Sigmoid colon (tissue), 4 donors: ENCODE measurements at regions not wholly inside any gene's neighbourhood (a gene's known extent, or its start where the extent isn't known, plus 50 kb on each side); places are given as distances from the start of the nearest gene placed in this dataset.

Source experiments
- CTCF ChIP-seq, 4 experiments: fragments of 450-650 bp in 3 of 4; fragments of 200-600 bp in 1 of 4; IDR thresholded peaks; one replicate each; pipeline ENCODE4 v1.5.1; 2016 to 2019; ENCODE audit warnings: antibody characterized with exemption in 4 of 4, mild to moderate bottlenecking in 3 of 4, moderate library complexity in 2 of 4
- EP300 ChIP-seq, 4 donors: sonication (generic); formaldehyde crosslinking; IDR thresholded peaks; one replicate each; pipeline ENCODE4 v1.6.1; 2017; ENCODE audit warnings: antibody characterized with exemption in 4 of 4
- POLR2A ChIP-seq, 2 donors: fragments of 450-650 bp; IDR thresholded peaks; one replicate each; pipeline ENCODE4 v1.6.1; 2016; ENCODE audit warnings: antibody characterized with exemption in 2 of 2, mild to moderate bottlenecking in 2 of 2, moderate library complexity in 2 of 2
- POLR2AphosphoS5 ChIP-seq, 4 donors: sonication (generic); formaldehyde crosslinking; IDR thresholded peaks; one replicate each; pipeline ENCODE4 v1.6.1; 2017; ENCODE audit warnings: antibody characterized with exemption in 4 of 4

- TF ChIP-seq POLR2AphosphoS5 (IDR thresholded peaks at IDR 0.05) (no peak), CTCF (IDR thresholded peaks at IDR 0.05) (no peak), EP300 (IDR thresholded peaks at IDR 0.05) (no peak), POLR2A (IDR thresholded peaks at IDR 0.05) (no peak)
Observed at GRCh38 chr11:24356501-24356900, 140.4 kb upstream of the LUZP2 start.
